Non-pigmented ciliary epithelial cell (primary cell): ENCODE measurements at regions not wholly inside any gene's neighbourhood (a gene's known extent, or its start where the extent isn't known, plus 50 kb on each side); places are given as distances from the start of the nearest gene placed in this dataset.

Experiments
- DNase-seq: peaks from one replicate; pipeline ENCODE4 v3.0.0-alpha.2; 2010; ENCODE audit warnings: low read depth

GRCh38 chr2:216808805-216809425, 50.9 kb downstream of the TNP1 start:
- no peak for DNase-seq

- no peak for DNase-seq
These were observed 52.0 kb downstream of the TNP1 start for GRCh38 chr2:216807857-216808272.

- DNase-seq = no peak
These were observed 55.2 kb downstream of the TNP1 start for GRCh38 chr2:216804357-216805350.

- no peak for DNase-seq
These were observed 56.1 kb downstream of the TNP1 start for GRCh38 chr2:216803791-216804190.

GRCh38 chr2:216802516-216803215, 57.2 kb downstream of the TNP1 start:
- DNase-seq = no peak

- DNase-seq = no peak
These were observed 59.0 kb downstream of the TNP1 start for GRCh38 chr2:216800836-216801235.

GRCh38 chr2:216799873-216800431, 59.9 kb downstream of the TNP1 start:
- DNase-seq = no peak

GRCh38 chr2:216796115-216796840, 63.6 kb downstream of the TNP1 start:
- DNase-seq = no peak

- no peak for DNase-seq
These were observed 66.5 kb downstream of the TNP1 start for GRCh38 chr2:216793386-216793785.

GRCh38 chr2:216792222-216793021, 67.4 kb downstream of the TNP1 start:
- no peak for DNase-seq

GRCh38 chr2:216791303-216791702, 68.6 kb downstream of the TNP1 start:
- DNase-seq = no peak

- DNase-seq = no peak
These were observed 70.8 kb downstream of the TNP1 start for GRCh38 chr2:216789081-216789480.

- DNase-seq = no peak
These were observed 71.9 kb downstream of the TNP1 start for GRCh38 chr2:216787851-216788540.

GRCh38 chr2:216786676-216787075, 73.2 kb downstream of the TNP1 start:
- no peak for DNase-seq

- DNase-seq = no peak
These were observed 75.4 kb downstream of the TNP1 start for GRCh38 chr2:216784456-216784855.

GRCh38 chr2:216781709-216782108, 78.2 kb downstream of the TNP1 start:
- DNase-seq = no peak

GRCh38 chr2:216780843-216781242, 79.0 kb downstream of the TNP1 start:
- no peak for DNase-seq

GRCh38 chr2:216777637-216778273, 82.1 kb downstream of the TNP1 start:
- no peak for DNase-seq

GRCh38 chr2:216776066-216776850, 80.9 kb upstream of the IGFBP5 start:
- no peak for DNase-seq
